ENCODE measurements at regions not wholly inside any gene's neighbourhood (a gene's known extent, or its start where the extent isn't known, plus 50 kb on each side); places are given as distances from the start of the nearest gene placed in this dataset.

- TF ChIP-seq CTCF (conservative IDR thresholded peaks at IDR 0.05) (no peak), ZFX (IDR thresholded peaks at IDR 0.05) (no peak)
Measured at GRCh38 chr13:53342623-53343360, 314.2 kb downstream of the OLFM4 start.
